ENCODE measurements at regions not wholly inside any gene's neighbourhood (a gene's known extent, or its start where the extent isn't known, plus 50 kb on each side); places are given as distances from the start of the nearest gene placed in this dataset.

GRCh38 chr6:53433951-53434285, 85.2 kb upstream of the ELOVL5 start:
- Histone ChIP-seq H3K79me2 (ENCODE audit: insufficient read depth) (no peaks in the 10 kb centered on the region), H2AFZ (ENCODE audit: low read depth) (no peak overlapping the region), H3K9ac (no peak overlapping the region), H3K4me2 (no peak overlapping the region), H3K9me3 (no peaks in the 10 kb centered on the region), H3K27ac (ENCODE audit: low read depth in 2 of 2, low read length in 1 of 2) (no peak overlapping the region), H3K4me3 (ENCODE audit: low read depth in 2 of 2, low read length in 1 of 2) (no peak overlapping the region), H4K20me1 (ENCODE audit: insufficient read depth) (no peaks in the 10 kb centered on the region), H3K27me3 (ENCODE audit: insufficient read depth) (no peaks in the 10 kb centered on the region; the same call in 1 of the 2 replicates), H3K9me2 (no peaks in the 10 kb centered on the region), H3F3A (replicated peaks; ENCODE audit: insufficient read depth) (no peaks in the 10 kb centered on the region), H3K36me3 (replicated peaks in 1 of 2; ENCODE audit: control insufficient read depth in 1 of 2, insufficient read depth in 2 of 2, low read length in 1 of 2) (no peaks in the 10 kb centered on the region), H3K4me1 (ENCODE audit: control insufficient read depth in 1 of 2, insufficient read depth in 2 of 2, low read depth in 1 of 2, low read length in 1 of 2) (no peaks in the 10 kb centered on the region)
- no peak for TF ChIP-seq JUND (IDR thresholded peaks at IDR 0.05)
- no peak for TF ChIP-seq NRF1 (IDR thresholded peaks at IDR 0.05; ENCODE audit: low read depth, low read length)
- no peak for TF ChIP-seq CHD2 (IDR thresholded peaks at IDR 0.05; ENCODE audit: low read length, partially characterized antibody)
- TF ChIP-seq FOXM1 (IDR thresholded peaks at IDR 0.05; ENCODE audit: low read depth): no peak
- TF ChIP-seq POLR2AphosphoS5 (IDR thresholded peaks at IDR 0.05; ENCODE audit: low read depth, low read length): no peak
- no peak for TF ChIP-seq RXRA (IDR thresholded peaks at IDR 0.05; ENCODE audit: borderline replicate concordance, low read depth)
- TF ChIP-seq USF2 (IDR thresholded peaks at IDR 0.05; ENCODE audit: borderline replicate concordance, low read depth, low read length): no peak
- no peak for TF ChIP-seq USF1 (IDR thresholded peaks at IDR 0.05; ENCODE audit: borderline replicate concordance, low read depth)
- CTCF ChIA-PET: interaction anchor here (0.6 to 2.4 kb wide), 4 partner anchors 23 to 262 kb away, joined by 3 to 10 read pairs (median 6); no protein-coding TSS in a partner anchor
- WGBS (ENCODE audit: low lambda C conversion rate): 53% methylated on average over 2 of the region's 2 CpGs
- POLR2A ChIA-PET: no interaction called here
- no peak for DNase-seq

- Histone ChIP-seq H4K20me1 (ENCODE audit: insufficient read depth) (no peaks in the 10 kb centered on the region), H3K27me3 (ENCODE audit: insufficient read depth) (no peaks in the 10 kb centered on the region; the same call in 1 of the 2 replicates), H3K4me3 (ENCODE audit: low read depth in 2 of 2, low read length in 1 of 2) (no peak overlapping the region), H3F3A (replicated peaks; ENCODE audit: insufficient read depth) (no peaks in the 10 kb centered on the region), H3K4me1 (ENCODE audit: control insufficient read depth in 1 of 2, insufficient read depth in 2 of 2, low read depth in 1 of 2, low read length in 1 of 2) (no peaks in the 10 kb centered on the region), H2AFZ (ENCODE audit: low read depth) (no peak overlapping the region), H3K4me2 (no peak overlapping the region), H3K36me3 (replicated peaks in 1 of 2; ENCODE audit: control insufficient read depth in 1 of 2, insufficient read depth in 2 of 2, low read length in 1 of 2) (no peaks in the 10 kb centered on the region), H3K9ac (no peak overlapping the region), H3K9me2 (no peaks in the 10 kb centered on the region), H3K27ac (ENCODE audit: low read depth in 2 of 2, low read length in 1 of 2) (no peak overlapping the region), H3K9me3 (no peaks in the 10 kb centered on the region), H3K79me2 (ENCODE audit: insufficient read depth) (no peaks in the 10 kb centered on the region)
- WGBS (ENCODE audit: low lambda C conversion rate): 48% methylated on average over 4 of the region's 4 CpGs
- TF ChIP-seq TAF1 (IDR thresholded peaks at IDR 0.05; ENCODE audit: borderline replicate concordance, low read depth, low read length): no peak
- no peak for TF ChIP-seq JUND (IDR thresholded peaks at IDR 0.05)
- TF ChIP-seq NRF1 (IDR thresholded peaks at IDR 0.05; ENCODE audit: low read depth, low read length): no peak
- no peak for TF ChIP-seq FOXJ3 (CRISPR knock-in tag; IDR thresholded peaks at IDR 0.05)
- TF ChIP-seq REST (IDR thresholded peaks at IDR 0.05; ENCODE audit: low read depth, low read length): no peak
- no peak for TF ChIP-seq YY1 (IDR thresholded peaks at IDR 0.05; ENCODE audit: low read depth)
- CTCF ChIA-PET: interaction anchor here (0.6 to 2.4 kb wide), 4 partner anchors 23 to 262 kb away, joined by 3 to 10 read pairs (median 6); no protein-coding TSS in a partner anchor
- no peak for DNase-seq
- POLR2A ChIA-PET: no interaction called here
These were observed 84.7 kb upstream of the ELOVL5 start for GRCh38 chr6:53433261-53433950.
